ENCODE measurements at regions not wholly inside any gene's neighbourhood (a gene's known extent, or its start where the extent isn't known, plus 50 kb on each side); places are given as distances from the start of the nearest gene placed in this dataset.

GRCh38 chr5:103886826-103887225, 324.2 kb upstream of the NUDT12 start:
- 75 to 90% (median 83%) methylated on average over 3 of the region's 3 CpGs for WGBS, 5 donors
- TF ChIP-seq EP300 (IDR thresholded peaks at IDR 0.05) (no peak), POLR2A (IDR thresholded peaks at IDR 0.05) (no peak)
- H3K27ac ChIP-seq, result no peak overlapping the region

GRCh38 chr5:103883143-103883542, 320.6 kb upstream of the NUDT12 start:
- WGBS, 5 donors, result 79 to 87% (median 84%) methylated on average over 1 of the region's 1 CpG
- H3K4me3 ChIP-seq, result no peak overlapping the region
- no peaks in the 10 kb centered on the region for H3K4me1 ChIP-seq
- intact Hi-C loops (cut with DNase I; ENCODE audit: low total_unique reads), result no loop called here
- H3K36me3 ChIP-seq, result no peaks in the 10 kb centered on the region
- TF ChIP-seq EP300 (IDR thresholded peaks at IDR 0.05) (no peak), CTCF (IDR thresholded peaks at IDR 0.05) (no peak), POLR2A (IDR thresholded peaks at IDR 0.05) (no peak), POLR2AphosphoS5 (IDR thresholded peaks at IDR 0.05) (no peak)
- no peaks in the 10 kb centered on the region for H3K27me3 ChIP-seq
- no peak overlapping the region for H3K27ac ChIP-seq
- DNase-seq, result no peak
- H3K9me3 ChIP-seq, result peaks cover 0 to 7% (median 0%) of the 10 kb centered on the region in 4 donors

More at GRCh38 chr5:103886826-103887225, 324.2 kb upstream of the NUDT12 start:
- intact Hi-C loops (cut with DNase I; ENCODE audit: low total_unique reads), result no loop called here
- Histone ChIP-seq H3K4me3 (no peak overlapping the region), H3K9me3 (peaks cover 0 to 5% (median 0%) of the 10 kb centered on the region in 4 donors), H3K36me3 (no peaks in the 10 kb centered on the region), H3K27me3 (no peaks in the 10 kb centered on the region), H3K4me1 (no peaks in the 10 kb centered on the region)
- no peak for DNase-seq

- H3K27ac ChIP-seq, result no peak overlapping the region
- intact Hi-C loops (cut with DNase I; ENCODE audit: low total_unique reads), result no loop called here
- H3K4me3 ChIP-seq, result no peak overlapping the region
- TF ChIP-seq CTCF (IDR thresholded peaks at IDR 0.05) (no peak), EP300 (IDR thresholded peaks at IDR 0.05) (no peak), POLR2A (IDR thresholded peaks at IDR 0.05) (no peak), POLR2AphosphoS5 (IDR thresholded peaks at IDR 0.05) (no peak)
- H3K4me1 ChIP-seq, result no peaks in the 10 kb centered on the region
- no peaks in the 10 kb centered on the region for H3K27me3 ChIP-seq
- no peak for DNase-seq
- peaks cover 0 to 8% (median 0%) of the 10 kb centered on the region in 4 donors for H3K9me3 ChIP-seq
- 65 to 89% (median 80%) methylated on average over 1 of the region's 1 CpG for WGBS, 5 donors
- no peaks in the 10 kb centered on the region for H3K36me3 ChIP-seq
Observed at GRCh38 chr5:103881560-103881959, 319.0 kb upstream of the NUDT12 start.

GRCh38 chr5:103867857-103868598, 305.4 kb upstream of the NUDT12 start:
- H3K36me3 ChIP-seq, result no peaks in the 10 kb centered on the region
- no peak for DNase-seq
- H3K4me3 ChIP-seq, result no peak overlapping the region
- H3K4me1 ChIP-seq, result no peaks in the 10 kb centered on the region
- H3K27me3 ChIP-seq, result no peaks in the 10 kb centered on the region
- no peak for TF ChIP-seq POLR2AphosphoS5 (IDR thresholded peaks at IDR 0.05)
- 64 to 73% (median 71%) methylated on average over 5 of the region's 5 CpGs for WGBS, 5 donors
- H3K27ac ChIP-seq, result no peak overlapping the region
- no peaks in the 10 kb centered on the region for H3K9me3 ChIP-seq
- intact Hi-C loops (cut with DNase I; ENCODE audit: low total_unique reads), result no loop called here

- H3K36me3 ChIP-seq, result no peaks in the 10 kb centered on the region
- H3K27me3 ChIP-seq, result no peaks in the 10 kb centered on the region
- intact Hi-C loops (cut with DNase I; ENCODE audit: low total_unique reads), result no loop called here
- DNase-seq, result no peak
- TF ChIP-seq EP300 (IDR thresholded peaks at IDR 0.05), result no peak
- TF ChIP-seq POLR2AphosphoS5 (IDR thresholded peaks at IDR 0.05), result no peak
- TF ChIP-seq CTCF (IDR thresholded peaks at IDR 0.05), result no peak
- TF ChIP-seq POLR2A (IDR thresholded peaks at IDR 0.05), result no peak
- 62 to 85% (median 73%) methylated on average over 1 of the region's 1 CpG for WGBS, 5 donors
- no peak overlapping the region for H3K4me3 ChIP-seq
- H3K9me3 ChIP-seq, result peaks cover 0 to 4% (median 0%) of the 10 kb centered on the region in 4 donors
- no peak overlapping the region for H3K27ac ChIP-seq
- no peaks in the 10 kb centered on the region for H3K4me1 ChIP-seq
Observed at GRCh38 chr5:103866169-103866568, 303.6 kb upstream of the NUDT12 start.

Measured in stomach (tissue), 8 donors.